GM12874 (cell line): ENCODE measurements at regions not wholly inside any gene's neighbourhood (a gene's known extent, or its start where the extent isn't known, plus 50 kb on each side); places are given as distances from the start of the nearest gene placed in this dataset.

ENCODE experiments used
- TF ChIP-seq, protein P1 (sequence below): IDR thresholded peaks from 2 replicates; pipeline ENCODE4 v1.5.1; 2011; ENCODE audit warnings: low read depth, mild to moderate bottlenecking, control low read depth, low read length, moderate library complexity; ENCODE audit not compliant: insufficient read depth

- TF ChIP-seq, protein P1, sequence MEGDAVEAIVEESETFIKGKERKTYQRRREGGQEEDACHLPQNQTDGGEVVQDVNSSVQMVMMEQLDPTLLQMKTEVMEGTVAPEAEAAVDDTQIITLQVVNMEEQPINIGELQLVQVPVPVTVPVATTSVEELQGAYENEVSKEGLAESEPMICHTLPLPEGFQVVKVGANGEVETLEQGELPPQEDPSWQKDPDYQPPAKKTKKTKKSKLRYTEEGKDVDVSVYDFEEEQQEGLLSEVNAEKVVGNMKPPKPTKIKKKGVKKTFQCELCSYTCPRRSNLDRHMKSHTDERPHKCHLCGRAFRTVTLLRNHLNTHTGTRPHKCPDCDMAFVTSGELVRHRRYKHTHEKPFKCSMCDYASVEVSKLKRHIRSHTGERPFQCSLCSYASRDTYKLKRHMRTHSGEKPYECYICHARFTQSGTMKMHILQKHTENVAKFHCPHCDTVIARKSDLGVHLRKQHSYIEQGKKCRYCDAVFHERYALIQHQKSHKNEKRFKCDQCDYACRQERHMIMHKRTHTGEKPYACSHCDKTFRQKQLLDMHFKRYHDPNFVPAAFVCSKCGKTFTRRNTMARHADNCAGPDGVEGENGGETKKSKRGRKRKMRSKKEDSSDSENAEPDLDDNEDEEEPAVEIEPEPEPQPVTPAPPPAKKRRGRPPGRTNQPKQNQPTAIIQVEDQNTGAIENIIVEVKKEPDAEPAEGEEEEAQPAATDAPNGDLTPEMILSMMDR: no peak
Observed at GRCh38 chr3:94362393-94362792, 299.5 kb downstream of the NSUN3 start.

DNA sequence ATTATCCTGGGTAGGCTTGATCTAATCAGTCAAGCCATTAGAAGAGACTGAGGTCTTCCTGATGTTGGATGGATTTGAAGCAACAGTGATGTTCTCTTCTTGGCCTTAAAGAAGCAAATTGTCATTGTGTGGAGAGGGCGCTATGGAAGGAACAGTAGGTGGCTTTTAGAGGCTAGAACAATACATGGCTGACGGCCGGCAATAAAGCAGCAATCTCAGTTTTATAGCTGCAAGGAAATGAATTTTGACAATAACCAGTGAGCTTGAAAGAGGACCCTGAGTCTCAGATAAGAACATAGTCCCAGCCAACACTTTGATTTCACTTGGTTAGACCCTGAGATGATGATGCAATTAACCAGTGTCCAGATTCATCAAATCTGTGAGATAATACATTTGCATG is 302.1 kb downstream of the NSUN3 start:
- TF ChIP-seq, protein P1: no peak

DNA sequence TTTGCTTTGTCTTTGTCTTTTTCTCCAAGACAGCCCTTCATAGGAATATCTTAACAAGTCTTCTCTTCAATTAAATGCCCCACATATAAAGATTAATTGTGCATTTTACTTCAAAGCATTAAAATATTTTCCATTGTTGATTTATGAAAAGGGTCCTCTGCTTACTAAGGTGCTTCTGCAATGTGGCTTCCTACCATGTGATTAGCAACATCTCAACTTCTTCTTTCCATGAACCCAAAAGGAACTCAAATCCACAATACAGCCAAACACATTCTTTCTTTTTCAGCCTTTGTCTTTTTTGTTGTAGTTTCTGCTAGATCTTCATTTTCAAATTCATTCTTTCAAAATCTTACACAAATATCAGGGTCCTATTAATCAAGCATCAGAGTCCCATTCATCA is 309.2 kb downstream of the NSUN3 start:
- TF ChIP-seq, protein P1: no peak

DNA sequence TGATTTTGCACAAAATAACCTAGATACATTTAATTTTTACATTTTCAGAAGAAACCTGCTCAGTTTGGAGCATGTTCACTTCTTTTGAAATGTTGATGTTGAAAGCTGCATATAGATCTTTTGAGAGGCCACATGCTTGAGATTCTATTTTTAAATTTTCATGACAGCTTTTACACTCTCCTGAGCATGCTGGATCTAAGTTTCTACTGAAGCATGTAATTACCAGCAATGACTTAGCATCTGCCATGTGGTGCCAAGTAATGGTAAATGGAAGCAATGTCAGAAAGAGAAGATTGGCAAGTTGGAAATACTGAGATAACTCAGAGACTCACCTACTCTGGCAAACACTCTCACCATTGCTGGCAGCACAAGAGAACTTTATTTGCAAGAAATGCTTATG is 310.6 kb downstream of the NSUN3 start:
- TF ChIP-seq, protein P1: no peak

GRCh38 chr3:94374439-94375161 is 311.7 kb downstream of the NSUN3 start:
- TF ChIP-seq, protein P1: no peak

- TF ChIP-seq, protein P1: no peak
Observed at GRCh38 chr3:94378322-94378721, 315.5 kb downstream of the NSUN3 start.

DNA sequence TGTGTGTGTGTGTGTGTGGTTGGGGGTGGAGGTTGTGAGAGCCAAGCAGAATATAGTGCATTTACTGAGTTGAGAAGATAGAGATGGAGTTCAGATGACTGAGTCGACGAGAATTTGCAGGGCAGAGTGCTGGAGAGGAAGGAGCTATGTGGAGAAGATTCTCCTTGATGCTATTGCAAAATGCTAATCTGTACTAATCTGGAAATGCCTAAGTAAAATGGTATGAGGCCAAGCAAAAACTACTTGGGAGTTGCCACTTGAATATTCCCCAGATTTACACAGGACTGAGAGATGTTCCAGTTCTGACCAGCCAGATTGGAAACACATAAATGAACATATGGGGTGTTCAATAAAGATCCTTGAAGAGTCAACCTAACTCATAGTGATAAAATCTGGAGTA is 316.4 kb downstream of the NSUN3 start:
- TF ChIP-seq, protein P1: no peak

DNA sequence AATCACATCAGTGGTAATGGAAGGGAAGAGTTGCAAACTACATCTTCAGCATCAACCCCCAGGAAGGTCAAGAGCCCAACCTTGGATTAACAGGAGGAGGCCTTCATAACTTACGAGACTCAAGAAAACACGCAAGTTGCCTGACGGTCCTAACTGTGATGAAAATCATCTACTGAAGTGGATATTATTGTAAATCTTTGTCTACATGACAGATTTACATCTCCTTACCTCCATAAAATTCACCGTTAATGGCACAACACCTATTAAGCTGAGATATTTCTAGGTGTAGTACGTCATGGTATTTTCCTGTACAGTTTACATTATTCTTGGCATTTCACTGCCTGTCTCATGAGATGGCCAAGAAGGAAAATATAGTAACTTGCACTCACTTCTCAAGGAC is 332.0 kb downstream of the NSUN3 start:
- TF ChIP-seq, protein P1: no peak
